K562 (cell line): ENCODE measurements at regions not wholly inside any gene's neighbourhood (a gene's known extent, or its start where the extent isn't known, plus 50 kb on each side); places are given as distances from the start of the nearest gene placed in this dataset.

Source experiments
- EWSR1 ChIP-seq: fragments of 450-650 bp; IDR thresholded peaks from 2 replicates; pipeline ENCODE4 v1.6.1; 2018; ENCODE audit warnings: borderline replicate concordance, mild to moderate bottlenecking, low read depth, moderate library complexity; ENCODE audit not compliant: partially characterized antibody
- KLF1 ChIP-seq: fragments of 450-650 bp; IDR thresholded peaks from 2 replicates; pipeline ENCODE4 v1.6.1; 2016; ENCODE audit warnings: missing genetic modification characterization, missing compliant biosample characterization
- NFYB ChIP-seq: IDR thresholded peaks from 2 replicates; pipeline ENCODE4 v1.6.1; 2011; ENCODE audit warnings: mild to moderate bottlenecking, moderate library complexity; ENCODE audit not compliant: insufficient read length; ENCODE audit errors: extremely low read depth
- SIN3A ChIP-seq, 2 experiments: fragments of 150-350 bp in 1 of 2; IDR thresholded peaks; 2 replicates each; pipeline ENCODE4 v1.6.1; 2011 to 2016; ENCODE audit warnings: borderline replicate concordance in 2 of 2, low read depth in 2 of 2, low read length in 2 of 2, mild to moderate bottlenecking in 2 of 2, moderate library complexity in 2 of 2; ENCODE audit not compliant: control insufficient read depth in 1 of 2
- ZC3H11A ChIP-seq: IDR thresholded peaks from 2 replicates; pipeline ENCODE4 v1.6.1; 2012; ENCODE audit warnings: low read depth, low read length, improper control_type of control experiment
- ZKSCAN8 ChIP-seq: fragments of 200-800 bp; sonication (Bioruptor generic); IDR thresholded peaks from 2 replicates; pipeline ENCODE4 v1.6.1; 2016; ENCODE audit warnings: missing genetic modification characterization, missing compliant biosample characterization
- ZNF232 ChIP-seq: sonication (generic); formaldehyde crosslinking; IDR thresholded peaks from 2 replicates; pipeline ENCODE4 v1.8.0; 2022; ENCODE audit warnings: mild to moderate bottlenecking, missing genetic modification reagents
- ZNF707 ChIP-seq: fragments of 250-450 bp; sonication (Bioruptor Pico); conservative IDR thresholded peaks from 2 replicates; pipeline ENCODE4 v1.8.0; 2022; ENCODE audit warnings: inconsistent platforms, mild to moderate bottlenecking, moderate library complexity
- TF ChIP-seq, protein P1 (sequence below), 2 experiments: IDR thresholded peaks; 2 replicates each; pipeline ENCODE4 v1.6.1; 2011; ENCODE audit warnings: borderline replicate concordance in 1 of 2, control low read depth in 1 of 2, low read depth in 1 of 2, low read length in 1 of 2, mild to moderate bottlenecking in 1 of 2, mixed read lengths in 1 of 2, moderate library complexity in 1 of 2; ENCODE audit not compliant: insufficient read depth in 1 of 2, insufficient read length in 1 of 2, poor library complexity in 1 of 2, severe bottlenecking in 1 of 2; ENCODE audit errors: extremely low read depth in 1 of 2
- TF ChIP-seq, protein P2 (sequence below): sonication (generic); formaldehyde crosslinking; IDR thresholded peaks from 2 replicates; pipeline ENCODE4 v1.8.1; 2022; ENCODE audit warnings: missing genetic modification reagents

DNA sequence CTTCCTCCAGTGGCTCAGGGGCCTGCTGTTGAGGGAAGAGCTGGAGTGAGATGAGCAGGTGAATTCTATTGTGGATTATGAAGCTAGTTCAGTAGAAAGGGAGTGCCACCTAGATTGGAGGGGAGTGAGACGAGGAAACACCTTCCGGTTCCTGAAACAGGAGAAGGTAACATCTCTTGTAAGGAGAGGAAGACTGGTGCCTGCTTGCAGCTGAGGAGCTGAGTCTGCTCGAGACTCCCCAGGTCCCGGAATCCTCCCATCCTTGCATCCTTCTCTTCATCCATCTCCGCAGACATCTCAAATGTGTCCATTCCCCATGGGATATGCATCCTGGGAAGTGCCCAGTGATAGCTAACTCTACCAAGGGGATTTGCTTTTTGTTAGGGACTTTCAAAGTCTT, 242.9 kb upstream of the ZFP64 start (continued):
- TF ChIP-seq SIN3A (IDR thresholded peaks at IDR 0.05; ENCODE audit: borderline replicate concordance in 2 of 2, control insufficient read depth in 1 of 2, low read depth in 2 of 2, low read length in 2 of 2) (no peak), ZNF232 (CRISPR knock-in tag) (no peak), NFYB (no peak), EWSR1 (no peak), ZNF707 (no peak), ZC3H11A (no peak), ZKSCAN8 (CRISPR knock-in tag) (no peak), KLF1 (tag) (no peak)
- TF ChIP-seq, protein P1, sequence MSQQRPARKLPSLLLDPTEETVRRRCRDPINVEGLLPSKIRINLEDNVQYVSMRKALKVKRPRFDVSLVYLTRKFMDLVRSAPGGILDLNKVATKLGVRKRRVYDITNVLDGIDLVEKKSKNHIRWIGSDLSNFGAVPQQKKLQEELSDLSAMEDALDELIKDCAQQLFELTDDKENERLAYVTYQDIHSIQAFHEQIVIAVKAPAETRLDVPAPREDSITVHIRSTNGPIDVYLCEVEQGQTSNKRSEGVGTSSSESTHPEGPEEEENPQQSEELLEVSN (IDR thresholded peaks at IDR 0.05; ENCODE audit: borderline replicate concordance in 1 of 2, extremely low read depth in 1 of 2, insufficient read depth in 1 of 2, insufficient read length in 1 of 2, low read depth in 1 of 2, low read length in 1 of 2, poor library complexity in 1 of 2, severe bottlenecking in 1 of 2), result no peak
- TF ChIP-seq, protein P2, sequence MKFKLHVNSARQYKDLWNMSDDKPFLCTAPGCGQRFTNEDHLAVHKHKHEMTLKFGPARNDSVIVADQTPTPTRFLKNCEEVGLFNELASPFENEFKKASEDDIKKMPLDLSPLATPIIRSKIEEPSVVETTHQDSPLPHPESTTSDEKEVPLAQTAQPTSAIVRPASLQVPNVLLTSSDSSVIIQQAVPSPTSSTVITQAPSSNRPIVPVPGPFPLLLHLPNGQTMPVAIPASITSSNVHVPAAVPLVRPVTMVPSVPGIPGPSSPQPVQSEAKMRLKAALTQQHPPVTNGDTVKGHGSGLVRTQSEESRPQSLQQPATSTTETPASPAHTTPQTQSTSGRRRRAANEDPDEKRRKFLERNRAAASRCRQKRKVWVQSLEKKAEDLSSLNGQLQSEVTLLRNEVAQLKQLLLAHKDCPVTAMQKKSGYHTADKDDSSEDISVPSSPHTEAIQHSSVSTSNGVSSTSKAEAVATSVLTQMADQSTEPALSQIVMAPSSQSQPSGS (CRISPR knock-in tag), result no peak
